NT2/D1 (cell line): ENCODE measurements at regions not wholly inside any gene's neighbourhood (a gene's known extent, or its start where the extent isn't known, plus 50 kb on each side); places are given as distances from the start of the nearest gene placed in this dataset.

Experiments
- SUZ12 ChIP-seq: IDR thresholded peaks from 2 replicates; pipeline ENCODE4 v1.6.1; 2011; ENCODE audit not compliant: insufficient read length, insufficient read depth; ENCODE audit errors: extremely low read depth
- YY1 ChIP-seq: IDR thresholded peaks from 2 replicates; pipeline ENCODE4 v1.6.1; 2011; ENCODE audit not compliant: insufficient read length, insufficient read depth
- ZNF274 ChIP-seq: IDR thresholded peaks from 2 replicates; pipeline ENCODE4 v1.6.1; 2011; ENCODE audit warnings: mild to moderate bottlenecking, low read depth, low read length

GRCh38 chr7:4399596-4399995 is 282.5 kb upstream of the FOXK1 start:
- TF ChIP-seq YY1 (no peak), ZNF274 (no peak), SUZ12 (no peak)
